ENCODE measurements at regions not wholly inside any gene's neighbourhood (a gene's known extent, or its start where the extent isn't known, plus 50 kb on each side); places are given as distances from the start of the nearest gene placed in this dataset.

- no peak for TF ChIP-seq CTCF (IDR thresholded peaks at IDR 0.05; ENCODE audit: insufficient read depth, low read length, poor library complexity, severe bottlenecking)
- no peak for TF ChIP-seq EZH2phosphoT487 (conservative IDR thresholded peaks at IDR 0.05; ENCODE audit: low read length)
These were observed 571.2 kb upstream of the WWC1 start for GRCh38 chr5:167720259-167720658.

All from SU-DHL-6 (cell line).